Amygdala (tissue), 56 donors: ENCODE measurements at regions not wholly inside any gene's neighbourhood (a gene's known extent, or its start where the extent isn't known, plus 50 kb on each side); places are given as distances from the start of the nearest gene placed in this dataset.

Experiments
- DNase-seq, 56 donors: peaks; one replicate each; lab custom pipeline; 2025; lab: John Stamatoyannopoulos, UW

- no peak for DNase-seq
These were observed 257.1 kb downstream of the ADAMTS20 start for GRCh38 chr12:43294916-43295315.

GRCh38 chr12:43294147-43294546 is 257.9 kb downstream of the ADAMTS20 start:
- DNase-seq = no peak

- DNase-seq = no peak
These were observed 258.6 kb downstream of the ADAMTS20 start for GRCh38 chr12:43293396-43293795.

GRCh38 chr12:43292699-43293098 is 259.3 kb downstream of the ADAMTS20 start:
- no peak for DNase-seq

- no peak for DNase-seq
These were observed 260.5 kb downstream of the ADAMTS20 start for GRCh38 chr12:43291516-43291915.

GRCh38 chr12:43290836-43291235 is 261.2 kb downstream of the ADAMTS20 start:
- DNase-seq = no peak

GRCh38 chr12:43289426-43289801 is 262.6 kb downstream of the ADAMTS20 start:
- DNase-seq = no peak

GRCh38 chr12:43288671-43289425 is 263.2 kb downstream of the ADAMTS20 start:
- DNase-seq = no peak

- DNase-seq = no peak
These were observed 264.2 kb downstream of the ADAMTS20 start for GRCh38 chr12:43287706-43288383.

GRCh38 chr12:43286986-43287385 is 265.0 kb downstream of the ADAMTS20 start:
- DNase-seq = no peak

GRCh38 chr12:43285159-43285598 is 266.8 kb downstream of the ADAMTS20 start:
- DNase-seq = no peak

- DNase-seq = no peak
These were observed 267.4 kb downstream of the ADAMTS20 start for GRCh38 chr12:43284486-43285158.

- DNase-seq = no peak
These were observed 268.8 kb downstream of the ADAMTS20 start for GRCh38 chr12:43283206-43283605.

- DNase-seq = no peak
These were observed 269.9 kb downstream of the ADAMTS20 start for GRCh38 chr12:43282106-43282505.

GRCh38 chr12:43281563-43281962 is 270.4 kb downstream of the ADAMTS20 start:
- DNase-seq = no peak

GRCh38 chr12:43278541-43278832 is 273.5 kb downstream of the ADAMTS20 start:
- DNase-seq = no peak

- DNase-seq = no peak
These were observed 274.1 kb downstream of the ADAMTS20 start for GRCh38 chr12:43277651-43278540.

GRCh38 chr12:43273467-43273866 is 278.5 kb downstream of the ADAMTS20 start:
- DNase-seq = no peak

GRCh38 chr12:43271659-43272058 is 280.3 kb downstream of the ADAMTS20 start:
- no peak for DNase-seq

- no peak for DNase-seq
These were observed 284.2 kb downstream of the ADAMTS20 start for GRCh38 chr12:43267818-43268217.

- no peak for DNase-seq
These were observed 290.3 kb downstream of the ADAMTS20 start for GRCh38 chr12:43261701-43262100.
